ENCODE measurements at regions not wholly inside any gene's neighbourhood (a gene's known extent, or its start where the extent isn't known, plus 50 kb on each side); places are given as distances from the start of the nearest gene placed in this dataset.

- ChIA-PET CTCF (no interaction called here), POLR2A (no interaction called here)
- no peaks in the 10 kb centered on the region for H3K9me3 Mint-ChIP-seq
- no peak for DNase-seq (ENCODE audit: low spot score)
- ATAC-seq, result no peak
- TF ChIP-seq GRHL2 (CRISPR knock-in tag; IDR thresholded peaks at IDR 0.05; ENCODE audit: insufficient replicate concordance, severe bottlenecking) (no peak), SMAD3 (CRISPR knock-in tag; IDR thresholded peaks at IDR 0.05; ENCODE audit: borderline replicate concordance) (no peak), E2F5 (CRISPR knock-in tag; IDR thresholded peaks at IDR 0.05) (no peak), IRF2 (CRISPR knock-in tag; IDR thresholded peaks at IDR 0.05; ENCODE audit: borderline replicate concordance, low read depth) (no peak), SMAD4 (CRISPR knock-in tag; IDR thresholded peaks at IDR 0.05) (no peak), ZNF512 (CRISPR knock-in tag; IDR thresholded peaks at IDR 0.05; ENCODE audit: borderline replicate concordance) (no peak), OVOL2 (CRISPR knock-in tag; IDR thresholded peaks at IDR 0.05; ENCODE audit: borderline replicate concordance) (no peak), NFE2L1 (CRISPR knock-in tag; IDR thresholded peaks at IDR 0.05) (no peak), ARID4B (CRISPR knock-in tag; IDR thresholded peaks at IDR 0.05; ENCODE audit: borderline replicate concordance) (no peak), CREB1 (CRISPR knock-in tag; IDR thresholded peaks at IDR 0.05) (no peak), CBFB (CRISPR knock-in tag; IDR thresholded peaks at IDR 0.05; ENCODE audit: low read depth) (no peak)
- no peak overlapping the region for H3K4me3 Mint-ChIP-seq
- H3K36me3 Mint-ChIP-seq, result no peaks in the 10 kb centered on the region
- H3K27ac Mint-ChIP-seq, result no peak overlapping the region
- H3K4me1 Mint-ChIP-seq, result no peaks in the 10 kb centered on the region; the same call in 1 of the 2 replicates
- no peaks in the 10 kb centered on the region for H3K27me3 Mint-ChIP-seq (ENCODE audit: low read depth)
These were observed 1599.8 kb downstream of the OLFM4 start for GRCh38 chr13:54628383-54628782.

GRCh38 chr13:54633456-54633855 lies 1604.8 kb downstream of the OLFM4 start:
- no peak overlapping the region for H3K27ac Mint-ChIP-seq
- no peaks in the 10 kb centered on the region for H3K27me3 Mint-ChIP-seq (ENCODE audit: low read depth)
- no peaks in the 10 kb centered on the region for H3K9me3 Mint-ChIP-seq
- H3K4me1 Mint-ChIP-seq, result peaks cover 17% of the 10 kb centered on the region
- no peak for ATAC-seq
- H3K36me3 Mint-ChIP-seq, result no peaks in the 10 kb centered on the region
- H3K4me3 Mint-ChIP-seq, result no peak overlapping the region
- DNase-seq (ENCODE audit: low spot score), result no peak
- ChIA-PET CTCF (no interaction called here), POLR2A (no interaction called here)
- no peak for TF ChIP-seq E2F1 (CRISPR knock-in tag; IDR thresholded peaks at IDR 0.05)
- no peak for TF ChIP-seq HMGA2 (CRISPR knock-in tag; IDR thresholded peaks at IDR 0.05)
- TF ChIP-seq ZNF532 (CRISPR knock-in tag; IDR thresholded peaks at IDR 0.05; ENCODE audit: borderline replicate concordance), result no peak
- no peak for TF ChIP-seq ZNF671 (CRISPR knock-in tag; IDR thresholded peaks at IDR 0.05)
- no peak for TF ChIP-seq ZNF396 (CRISPR knock-in tag; IDR thresholded peaks at IDR 0.05; ENCODE audit: borderline replicate concordance)
- no peak for TF ChIP-seq GRHL2 (CRISPR knock-in tag; IDR thresholded peaks at IDR 0.05; ENCODE audit: insufficient replicate concordance, severe bottlenecking)
- no peak for TF ChIP-seq TP53 (CRISPR knock-in tag; IDR thresholded peaks at IDR 0.05)
- TF ChIP-seq TCF7 (CRISPR knock-in tag; IDR thresholded peaks at IDR 0.05; ENCODE audit: low read depth), result no peak
- TF ChIP-seq JUN (CRISPR knock-in tag; IDR thresholded peaks at IDR 0.05), result no peak
- TF ChIP-seq ZNF219 (CRISPR knock-in tag; IDR thresholded peaks at IDR 0.05; ENCODE audit: borderline replicate concordance), result no peak
- no peak for TF ChIP-seq ZNF416 (CRISPR knock-in tag; IDR thresholded peaks at IDR 0.05)
- no peak for TF ChIP-seq ZNF512 (CRISPR knock-in tag; IDR thresholded peaks at IDR 0.05; ENCODE audit: borderline replicate concordance)
- TF ChIP-seq ELF4 (CRISPR knock-in tag; IDR thresholded peaks at IDR 0.05; ENCODE audit: low read depth), result no peak
